ENCODE measurements at regions not wholly inside any gene's neighbourhood (a gene's known extent, or its start where the extent isn't known, plus 50 kb on each side); places are given as distances from the start of the nearest gene placed in this dataset.

- Histone ChIP-seq H3K36me3 (ENCODE audit: control insufficient read depth, insufficient read depth, low read length) (no peaks in the 10 kb centered on the region), H3K9me3 (ENCODE audit: control insufficient read depth in 2 of 2, low read length in 2 of 2) (no peaks in the 10 kb centered on the region), H3K27ac (ENCODE audit: insufficient read depth, low read length, poor library complexity, severe bottlenecking) (no peak overlapping the region), H3K4me1 (ENCODE audit: control insufficient read depth, insufficient read depth, low read length, poor library complexity, severe bottlenecking) (no peaks in the 10 kb centered on the region), H3K27me3 (ENCODE audit: control insufficient read depth, insufficient read depth, low read length) (no peaks in the 10 kb centered on the region), H3K4me3 (ENCODE audit: low read depth, low read length) (no peak overlapping the region)
- ATAC-seq (ENCODE audit: low read depth in 2 of 2) (no peak), DNase-seq (no peak)
- Mint-ChIP-seq H3K36me3 (no peaks in the 10 kb centered on the region), H3K9me3 (no peaks in the 10 kb centered on the region), H3K4me3 (no peak overlapping the region), H3K27me3 (peaks cover 42% of the 10 kb centered on the region), H3K4me1 (peaks cover 0 to 2% (median 0%) of the 10 kb centered on the region in 4 donors), H3K27ac (no peak overlapping the region)
Measured at GRCh38 chr20:57062241-57062640, 204.2 kb downstream of the BMP7 start.

GRCh38 chr20:57062696-57063270 is 203.7 kb downstream of the BMP7 start:
- Mint-ChIP-seq H3K36me3 (no peaks in the 10 kb centered on the region), H3K9me3 (no peaks in the 10 kb centered on the region), H3K27me3 (peaks cover 42% of the 10 kb centered on the region), H3K27ac (no peak overlapping the region), H3K4me1 (peaks cover 0 to 2% (median 0%) of the 10 kb centered on the region in 4 donors), H3K4me3 (no peak overlapping the region)
- H3K27ac ChIP-seq (ENCODE audit: insufficient read depth, low read length, poor library complexity, severe bottlenecking), result no peak overlapping the region
- no peaks in the 10 kb centered on the region for H3K9me3 ChIP-seq (ENCODE audit: control insufficient read depth in 2 of 2, low read length in 2 of 2)
- ATAC-seq (ENCODE audit: low read depth in 2 of 2) (no peak), DNase-seq (no peak)
- H3K36me3 ChIP-seq (ENCODE audit: control insufficient read depth, insufficient read depth, low read length), result no peaks in the 10 kb centered on the region
- H3K27me3 ChIP-seq (ENCODE audit: control insufficient read depth, insufficient read depth, low read length), result no peaks in the 10 kb centered on the region
- H3K4me3 ChIP-seq (ENCODE audit: low read depth, low read length), result no peak overlapping the region
- H3K4me1 ChIP-seq (ENCODE audit: control insufficient read depth, insufficient read depth, low read length, poor library complexity, severe bottlenecking), result no peaks in the 10 kb centered on the region

- peaks cover 34% of the 10 kb centered on the region for H3K27me3 Mint-ChIP-seq
- Histone ChIP-seq H3K27me3 (ENCODE audit: control insufficient read depth, insufficient read depth, low read length) (no peaks in the 10 kb centered on the region), H3K36me3 (ENCODE audit: control insufficient read depth, insufficient read depth, low read length) (no peaks in the 10 kb centered on the region), H3K9me3 (ENCODE audit: control insufficient read depth in 2 of 2, low read length in 2 of 2) (no peaks in the 10 kb centered on the region), H3K4me3 (ENCODE audit: low read depth, low read length) (no peak overlapping the region), H3K27ac (ENCODE audit: insufficient read depth, low read length, poor library complexity, severe bottlenecking) (no peak overlapping the region), H3K4me1 (ENCODE audit: control insufficient read depth, insufficient read depth, low read length, poor library complexity, severe bottlenecking) (no peaks in the 10 kb centered on the region)
- H3K4me1 Mint-ChIP-seq, result no peaks in the 10 kb centered on the region
- ATAC-seq (ENCODE audit: low read depth in 2 of 2), result no peak
- H3K9me3 Mint-ChIP-seq, result no peaks in the 10 kb centered on the region
- H3K4me3 Mint-ChIP-seq, result no peak overlapping the region
- H3K36me3 Mint-ChIP-seq, result no peaks in the 10 kb centered on the region
- H3K27ac Mint-ChIP-seq, result no peak overlapping the region
- no peak for DNase-seq
Measured at GRCh38 chr20:57064836-57065235, 201.6 kb downstream of the BMP7 start.

GRCh38 chr20:57065646-57066045 is 200.8 kb downstream of the BMP7 start:
- H3K27me3 ChIP-seq (ENCODE audit: control insufficient read depth, insufficient read depth, low read length), result no peaks in the 10 kb centered on the region
- no peaks in the 10 kb centered on the region for H3K4me1 ChIP-seq (ENCODE audit: control insufficient read depth, insufficient read depth, low read length, poor library complexity, severe bottlenecking)
- Mint-ChIP-seq H3K27ac (no peak overlapping the region), H3K4me3 (no peak overlapping the region), H3K36me3 (no peaks in the 10 kb centered on the region), H3K9me3 (no peaks in the 10 kb centered on the region), H3K27me3 (peaks cover 34% of the 10 kb centered on the region), H3K4me1 (no peaks in the 10 kb centered on the region)
- ATAC-seq (ENCODE audit: low read depth in 2 of 2), result no peak
- no peak for DNase-seq
- H3K4me3 ChIP-seq (ENCODE audit: low read depth, low read length), result no peak overlapping the region
- no peaks in the 10 kb centered on the region for H3K9me3 ChIP-seq (ENCODE audit: control insufficient read depth in 2 of 2, low read length in 2 of 2)
- no peak overlapping the region for H3K27ac ChIP-seq (ENCODE audit: insufficient read depth, low read length, poor library complexity, severe bottlenecking)
- no peaks in the 10 kb centered on the region for H3K36me3 ChIP-seq (ENCODE audit: control insufficient read depth, insufficient read depth, low read length)

GRCh38 chr20:57066126-57066900 is 200.1 kb downstream of the BMP7 start:
- Histone ChIP-seq H3K4me1 (ENCODE audit: control insufficient read depth, insufficient read depth, low read length, poor library complexity, severe bottlenecking) (no peaks in the 10 kb centered on the region), H3K27ac (ENCODE audit: insufficient read depth, low read length, poor library complexity, severe bottlenecking) (no peak overlapping the region), H3K36me3 (ENCODE audit: control insufficient read depth, insufficient read depth, low read length) (no peaks in the 10 kb centered on the region), H3K4me3 (ENCODE audit: low read depth, low read length) (no peak overlapping the region), H3K9me3 (ENCODE audit: control insufficient read depth in 2 of 2, low read length in 2 of 2) (no peaks in the 10 kb centered on the region), H3K27me3 (ENCODE audit: control insufficient read depth, insufficient read depth, low read length) (no peaks in the 10 kb centered on the region)
- Mint-ChIP-seq H3K9me3 (no peaks in the 10 kb centered on the region), H3K4me1 (peaks cover 0 to 3% (median 0%) of the 10 kb centered on the region in 4 donors), H3K27me3 (peaks cover 31% of the 10 kb centered on the region), H3K4me3 (no peak overlapping the region), H3K36me3 (no peaks in the 10 kb centered on the region), H3K27ac (no peak overlapping the region)
- DNase-seq, result no peak
- ATAC-seq (ENCODE audit: low read depth in 2 of 2), result no peak

- H3K4me3 Mint-ChIP-seq, result no peak overlapping the region
- Histone ChIP-seq H3K36me3 (ENCODE audit: control insufficient read depth, insufficient read depth, low read length) (no peaks in the 10 kb centered on the region), H3K4me3 (ENCODE audit: low read depth, low read length) (no peak overlapping the region), H3K27me3 (ENCODE audit: control insufficient read depth, insufficient read depth, low read length) (no peaks in the 10 kb centered on the region), H3K4me1 (ENCODE audit: control insufficient read depth, insufficient read depth, low read length, poor library complexity, severe bottlenecking) (no peaks in the 10 kb centered on the region), H3K9me3 (ENCODE audit: control insufficient read depth in 2 of 2, low read length in 2 of 2) (no peaks in the 10 kb centered on the region), H3K27ac (ENCODE audit: insufficient read depth, low read length, poor library complexity, severe bottlenecking) (no peak overlapping the region)
- no peak for ATAC-seq (ENCODE audit: low read depth in 2 of 2)
- H3K4me1 Mint-ChIP-seq, result peaks cover 0 to 4% (median 0%) of the 10 kb centered on the region in 4 donors
- no peaks in the 10 kb centered on the region for H3K9me3 Mint-ChIP-seq
- H3K36me3 Mint-ChIP-seq, result no peaks in the 10 kb centered on the region
- DNase-seq, result no peak
- peaks cover 30% of the 10 kb centered on the region for H3K27me3 Mint-ChIP-seq
- H3K27ac Mint-ChIP-seq, result no peak overlapping the region
Measured at GRCh38 chr20:57069442-57069841, 197.0 kb downstream of the BMP7 start.

- no peaks in the 10 kb centered on the region for H3K36me3 Mint-ChIP-seq
- Histone ChIP-seq H3K27ac (ENCODE audit: insufficient read depth, low read length, poor library complexity, severe bottlenecking) (no peak overlapping the region), H3K36me3 (ENCODE audit: control insufficient read depth, insufficient read depth, low read length) (no peaks in the 10 kb centered on the region), H3K4me3 (ENCODE audit: low read depth, low read length) (no peak overlapping the region), H3K9me3 (ENCODE audit: control insufficient read depth in 2 of 2, low read length in 2 of 2) (no peaks in the 10 kb centered on the region), H3K27me3 (ENCODE audit: control insufficient read depth, insufficient read depth, low read length) (no peaks in the 10 kb centered on the region), H3K4me1 (ENCODE audit: control insufficient read depth, insufficient read depth, low read length, poor library complexity, severe bottlenecking) (no peaks in the 10 kb centered on the region)
- DNase-seq (no peak), ATAC-seq (ENCODE audit: low read depth in 2 of 2) (no peak)
- peaks cover 0 to 4% (median under 1%) of the 10 kb centered on the region in 4 donors for H3K4me1 Mint-ChIP-seq
- peaks cover 0 to 3% (median 0%) of the 10 kb centered on the region in 7 donors for H3K9me3 Mint-ChIP-seq
- peaks cover 30% of the 10 kb centered on the region for H3K27me3 Mint-ChIP-seq
- no peak overlapping the region for H3K27ac Mint-ChIP-seq
- no peak overlapping the region for H3K4me3 Mint-ChIP-seq
Measured at GRCh38 chr20:57070296-57070695, 196.1 kb downstream of the BMP7 start.

GRCh38 chr20:57071283-57071731 is 195.1 kb downstream of the BMP7 start:
- H3K9me3 Mint-ChIP-seq, result peaks cover 0 to 3% (median 0%) of the 10 kb centered on the region in 7 donors
- H3K27ac Mint-ChIP-seq, result no peak overlapping the region
- peaks cover 0 to 4% (median under 1%) of the 10 kb centered on the region in 4 donors for H3K4me1 Mint-ChIP-seq
- DNase-seq (no peak), ATAC-seq (ENCODE audit: low read depth in 2 of 2) (no peak)
- no peaks in the 10 kb centered on the region for H3K27me3 ChIP-seq (ENCODE audit: control insufficient read depth, insufficient read depth, low read length)
- no peak overlapping the region for H3K27ac ChIP-seq (ENCODE audit: insufficient read depth, low read length, poor library complexity, severe bottlenecking)
- H3K4me3 Mint-ChIP-seq, result no peak overlapping the region
- no peaks in the 10 kb centered on the region for H3K4me1 ChIP-seq (ENCODE audit: control insufficient read depth, insufficient read depth, low read length, poor library complexity, severe bottlenecking)
- H3K36me3 ChIP-seq (ENCODE audit: control insufficient read depth, insufficient read depth, low read length), result no peaks in the 10 kb centered on the region
- no peak overlapping the region for H3K4me3 ChIP-seq (ENCODE audit: low read depth, low read length)
- peaks cover 25% of the 10 kb centered on the region for H3K27me3 Mint-ChIP-seq
- H3K9me3 ChIP-seq (ENCODE audit: control insufficient read depth in 2 of 2, low read length in 2 of 2), result no peaks in the 10 kb centered on the region
- H3K36me3 Mint-ChIP-seq, result no peaks in the 10 kb centered on the region
